ENCODE measurements at regions not wholly inside any gene's neighbourhood (a gene's known extent, or its start where the extent isn't known, plus 50 kb on each side); places are given as distances from the start of the nearest gene placed in this dataset.

DNA sequence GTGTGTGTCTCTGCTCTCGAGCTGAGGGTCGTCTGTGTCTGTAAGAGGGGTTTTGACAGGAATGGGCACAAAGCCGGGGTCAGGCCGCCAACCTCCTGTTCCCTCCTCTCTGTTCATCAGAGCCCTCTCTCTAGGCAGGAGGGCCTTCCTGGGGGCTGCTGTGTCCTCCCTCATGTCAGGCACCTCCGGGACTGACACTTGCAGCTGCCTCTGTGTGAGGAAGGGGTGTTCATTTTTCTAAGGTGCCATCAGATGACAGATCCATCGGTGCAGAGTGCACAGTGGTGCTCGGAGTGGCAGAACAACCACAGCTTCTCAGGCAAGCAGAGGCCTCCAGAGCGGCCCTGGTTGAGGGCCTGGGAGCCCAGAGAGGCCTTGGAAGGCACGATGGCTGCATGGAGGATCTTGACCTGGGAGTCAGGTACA lies 265.4 kb upstream of the B3GAT1 start (continued):
- TF ChIP-seq SNRNP70 (IDR thresholded peaks at IDR 0.05; ENCODE audit: low read depth, low read length) (no peak), KLF9 (CRISPR knock-in tag; IDR thresholded peaks at IDR 0.05; ENCODE audit: low read depth) (no peak)

DNA sequence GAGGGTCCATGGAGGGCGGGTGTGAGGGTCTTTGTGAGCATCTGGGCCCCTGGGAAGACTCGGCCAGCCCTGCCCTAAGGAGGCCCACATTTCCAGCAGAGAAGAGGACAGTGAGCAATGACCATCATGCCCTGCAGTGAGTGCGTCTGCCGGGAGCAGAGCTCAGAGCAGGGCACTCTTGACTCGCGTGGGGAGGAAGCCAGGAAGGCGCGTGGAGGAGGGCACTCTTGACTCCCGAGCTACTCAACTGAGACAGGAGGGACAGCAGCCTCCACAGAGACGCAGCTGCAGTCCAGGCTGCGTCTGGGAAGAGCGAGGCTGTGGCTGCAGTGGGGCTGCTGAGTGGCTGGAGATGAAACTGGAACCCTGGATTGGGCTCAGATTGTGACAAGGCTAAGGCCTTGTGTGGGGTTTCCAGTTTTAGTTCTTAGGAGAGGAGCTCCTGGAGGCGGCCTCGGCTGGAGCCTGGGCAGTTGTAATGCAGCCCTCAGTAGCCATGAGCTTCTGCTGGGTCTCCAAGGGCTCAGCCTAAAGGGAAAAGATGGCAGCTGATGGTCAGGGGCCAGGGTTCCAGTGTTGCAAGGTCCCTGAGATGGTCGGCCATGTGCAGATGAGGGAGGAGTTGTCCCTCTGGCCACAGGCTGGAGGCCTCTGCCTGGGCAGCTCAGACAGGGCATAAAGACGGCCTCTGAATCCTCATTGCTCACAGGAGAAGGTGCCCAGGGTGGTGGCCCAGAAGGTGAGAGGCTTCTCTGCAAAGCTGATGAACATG lies 264.7 kb upstream of the B3GAT1 start:
- in situ Hi-C loops (cut with HindIII; ENCODE audit: extremely low pct_ligation_motif_present, low pct_unique_long_range_greater_than_20kb), result no loop called here
- no peaks in the 10 kb centered on the region for H3K9me3 ChIP-seq (ENCODE audit: low read length)
- H3K4me2 ChIP-seq (ENCODE audit: low read depth, low read length), result no peak overlapping the region
- ATAC-seq (no peak), DNase-seq (ENCODE audit: low spot score) (no peak), FAIRE-seq (no peak)
- ChIA-PET POLR2A (no interaction called here), CTCF (ENCODE audit: low intra/inter-chr PET ratio, low total read pairs) (no interaction called here)
- peaks cover 2 to 20% of the 10 kb centered on the region in 2 experiments; a peak in 2 of 5 replicates for H3K27me3 ChIP-seq (ENCODE audit: control insufficient read depth in 1 of 2, insufficient read depth in 2 of 2, low read length in 2 of 2)
- H3K4me1 ChIP-seq (ENCODE audit: insufficient read depth, low read length), result no peaks in the 10 kb centered on the region
- WGBS (ENCODE audit: low lambda C conversion rate), result 31% methylated on average over 7 of the region's 16 CpGs
- no peak overlapping the region for H3K27ac ChIP-seq (ENCODE audit: extremely low read length, insufficient read depth, low read length)
- H4K20me1 ChIP-seq (ENCODE audit: insufficient read depth, low read length), result no peaks in the 10 kb centered on the region
- intact Hi-C loops (cut with micrococcal nuclease; ENCODE audit: unreplicated experiment), result no loop called here
- TF ChIP-seq ZNF839 (CRISPR knock-in tag; IDR thresholded peaks at IDR 0.05; ENCODE audit: borderline replicate concordance), result no peak
- TF ChIP-seq, protein P1, sequence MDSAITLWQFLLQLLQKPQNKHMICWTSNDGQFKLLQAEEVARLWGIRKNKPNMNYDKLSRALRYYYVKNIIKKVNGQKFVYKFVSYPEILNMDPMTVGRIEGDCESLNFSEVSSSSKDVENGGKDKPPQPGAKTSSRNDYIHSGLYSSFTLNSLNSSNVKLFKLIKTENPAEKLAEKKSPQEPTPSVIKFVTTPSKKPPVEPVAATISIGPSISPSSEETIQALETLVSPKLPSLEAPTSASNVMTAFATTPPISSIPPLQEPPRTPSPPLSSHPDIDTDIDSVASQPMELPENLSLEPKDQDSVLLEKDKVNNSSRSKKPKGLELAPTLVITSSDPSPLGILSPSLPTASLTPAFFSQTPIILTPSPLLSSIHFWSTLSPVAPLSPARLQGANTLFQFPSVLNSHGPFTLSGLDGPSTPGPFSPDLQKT (CRISPR knock-in tag; IDR thresholded peaks at IDR 0.05; ENCODE audit: borderline replicate concordance), result no peak
- no peak for TF ChIP-seq JARID2 (CRISPR knock-in tag; IDR thresholded peaks at IDR 0.05; ENCODE audit: insufficient replicate concordance)
- TF ChIP-seq, protein P2, sequence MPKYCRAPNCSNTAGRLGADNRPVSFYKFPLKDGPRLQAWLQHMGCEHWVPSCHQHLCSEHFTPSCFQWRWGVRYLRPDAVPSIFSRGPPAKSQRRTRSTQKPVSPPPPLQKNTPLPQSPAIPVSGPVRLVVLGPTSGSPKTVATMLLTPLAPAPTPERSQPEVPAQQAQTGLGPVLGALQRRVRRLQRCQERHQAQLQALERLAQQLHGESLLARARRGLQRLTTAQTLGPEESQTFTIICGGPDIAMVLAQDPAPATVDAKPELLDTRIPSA (CRISPR knock-in tag; IDR thresholded peaks at IDR 0.05; ENCODE audit: borderline replicate concordance), result no peak
- TF ChIP-seq CREM (IDR thresholded peaks at IDR 0.05), result no peak
- no peak for TF ChIP-seq CREM (CRISPR knock-in tag; IDR thresholded peaks at IDR 0.05)
- TF ChIP-seq ZNF773 (CRISPR knock-in tag; IDR thresholded peaks at IDR 0.05; ENCODE audit: borderline replicate concordance), result no peak
- TF ChIP-seq ZNF850 (CRISPR knock-in tag; conservative IDR thresholded peaks at IDR 0.05), result no peak
- TF ChIP-seq, protein P3, sequence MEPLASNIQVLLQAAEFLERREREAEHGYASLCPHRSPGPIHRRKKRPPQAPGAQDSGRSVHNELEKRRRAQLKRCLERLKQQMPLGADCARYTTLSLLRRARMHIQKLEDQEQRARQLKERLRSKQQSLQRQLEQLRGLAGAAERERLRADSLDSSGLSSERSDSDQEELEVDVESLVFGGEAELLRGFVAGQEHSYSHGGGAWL (CRISPR knock-in tag; IDR thresholded peaks at IDR 0.05), result no peak
- TF ChIP-seq ZSCAN9 (CRISPR knock-in tag; IDR thresholded peaks at IDR 0.05; ENCODE audit: borderline replicate concordance), result no peak
- no peak for TF ChIP-seq ZNF563 (CRISPR knock-in tag; IDR thresholded peaks at IDR 0.05)
- no peak for TF ChIP-seq TBL1XR1 (IDR thresholded peaks at IDR 0.05; ENCODE audit: borderline replicate concordance, low read length, partially characterized antibody)
- no peak for TF ChIP-seq DMAP1 (CRISPR knock-in tag; IDR thresholded peaks at IDR 0.05)
- TF ChIP-seq ZFP41 (CRISPR knock-in tag; IDR thresholded peaks at IDR 0.05; ENCODE audit: borderline replicate concordance), result no peak
- no peak for TF ChIP-seq NR1H2 (CRISPR knock-in tag; IDR thresholded peaks at IDR 0.05; ENCODE audit: borderline replicate concordance, low read depth)
- no peak for TF ChIP-seq NCOR1 (IDR thresholded peaks at IDR 0.05; ENCODE audit: borderline replicate concordance, low read length)
- H3K79me2 ChIP-seq (ENCODE audit: insufficient read depth, low read length), result no peaks in the 10 kb centered on the region
- no TSS peak for BruUV-seq (replicated peaks)
- H2AFZ ChIP-seq (ENCODE audit: low read length), result no peak overlapping the region
- H3K4me3 ChIP-seq (replicated peaks in 1 of 3; ENCODE audit: insufficient read depth in 1 of 3, low read depth in 2 of 3, low read length in 3 of 3), result no peak overlapping the region
- H3K9ac ChIP-seq (ENCODE audit: insufficient read depth, low read depth, low read length), result no peak overlapping the region
- no peaks in the 10 kb centered on the region for H3K36me3 ChIP-seq (replicated peaks in 1 of 2; ENCODE audit: control insufficient read depth in 1 of 2, insufficient read depth in 2 of 2, low read length in 2 of 2)
